Endothelial cell of umbilical vein (primary cell): ENCODE measurements at regions not wholly inside any gene's neighbourhood (a gene's known extent, or its start where the extent isn't known, plus 50 kb on each side); places are given as distances from the start of the nearest gene placed in this dataset.

Experiments
- BruUV-seq: library from RNA; stranded (reverse); fragments of 400-500 nt; replicated peaks from 2 replicates; lab custom pipeline; 2021; lab: Mats Ljungman, UMichigan
- CTCF ChIA-PET: fragments of 300-600, 350-600 bp; sonication (Branson Sonifier 250); formaldehyde crosslinking; loops from one replicate; lab custom pipeline; 2021; ENCODE audit warnings: antibody characterized with exemption, inconsistent platforms; lab: Charles Lee
- POLR2A ChIA-PET: fragments of 300-600, 350-600 bp; sonication (Branson Sonifier 250); formaldehyde crosslinking; loops from one replicate; lab custom pipeline; 2021; ENCODE audit warnings: antibody characterized with exemption, inconsistent platforms; lab: Charles Lee
- DNase-seq: peaks from one replicate; pipeline ENCODE4 v3.0.0-alpha.2; 2011; ENCODE audit warnings: low read depth, low spot score
- FAIRE-seq: peaks from 2 replicates; lab custom pipeline; 2011; peaks lifted over from hg19 to GRCh38; lab: Jason Lieb, UNC
- H2AFZ ChIP-seq: 2 replicates; pipeline ENCODE4 v1.6.0; 2012; ENCODE audit warnings: low read depth, low read length, control low read depth, inconsistent platforms
- H3K27ac ChIP-seq: 2 replicates; pipeline ENCODE4 v1.5.1; 2011; ENCODE audit warnings: low read depth, mild to moderate bottlenecking, control low read depth, low read length, moderate library complexity; ENCODE audit not compliant: insufficient read depth
- H3K27me3 ChIP-seq, 2 experiments: 2 replicates each; pipeline versions ENCODE4 v1.6.0 to v1.6.1; 2011; ENCODE audit warnings: low read length in 2 of 2, mixed read lengths in 1 of 2; ENCODE audit not compliant: control insufficient read depth in 2 of 2, insufficient read depth in 2 of 2
- H3K36me3 ChIP-seq, 2 experiments: 2 replicates in 1 of 2; 3 replicates in 1 of 2; pipeline ENCODE4 v1.5.1; 2011; ENCODE audit warnings: low read length in 2 of 2, mild to moderate bottlenecking in 1 of 2, moderate library complexity in 1 of 2; ENCODE audit not compliant: control insufficient read depth in 2 of 2, insufficient read depth in 2 of 2; ENCODE audit errors: extremely low read depth in 1 of 2
- H3K4me1 ChIP-seq: 3 replicates; pipeline ENCODE4 v1.5.1; 2011; ENCODE audit warnings: mild to moderate bottlenecking, low read length; ENCODE audit not compliant: control insufficient read depth, insufficient read depth; ENCODE audit errors: extremely low read depth
- H3K4me2 ChIP-seq: 2 replicates; pipeline ENCODE4 v1.6.1; 2011; ENCODE audit warnings: low read length, control low read depth, mixed read lengths; ENCODE audit not compliant: insufficient read depth
- H3K4me3 ChIP-seq, 3 experiments: fragments of 200-600 bp in 1 of 3; sonication (generic), shearing (Covaris generic) in 1 of 3; replicated peaks in 1 of 3; 2 replicates each; pipeline ENCODE4 v1.5.1; 2011 to 2016; ENCODE audit warnings: control low read depth in 3 of 3, low read length in 3 of 3, mild to moderate bottlenecking in 2 of 3, inconsistent platforms in 1 of 3, low read depth in 1 of 3, moderate library complexity in 1 of 3; ENCODE audit not compliant: insufficient read depth in 1 of 3
- H3K79me2 ChIP-seq: 2 replicates; pipeline ENCODE4 v1.6.0; 2012; ENCODE audit warnings: low read length, inconsistent platforms; ENCODE audit not compliant: control insufficient read depth, insufficient read depth
- H3K9ac ChIP-seq: replicated peaks from 2 replicates; pipeline ENCODE3; 2011; ENCODE audit warnings: low read length, control low read depth; ENCODE audit not compliant: insufficient read depth; ENCODE audit errors: extremely low read depth
- H3K9me1 ChIP-seq: replicated peaks from 3 replicates; pipeline ENCODE4 v1.6.0; 2011; ENCODE audit warnings: mild to moderate bottlenecking, low read length; ENCODE audit not compliant: control insufficient read depth, insufficient read depth; ENCODE audit errors: extremely low read depth
- H3K9me3 ChIP-seq: replicated peaks from 2 replicates; pipeline ENCODE4 v1.5.1; 2012; ENCODE audit warnings: low read length, inconsistent platforms; ENCODE audit not compliant: control insufficient read depth, insufficient read depth
- H4K20me1 ChIP-seq: replicated peaks from 2 replicates; pipeline ENCODE3; 2011; ENCODE audit warnings: mild to moderate bottlenecking, low read length; ENCODE audit not compliant: control insufficient read depth, insufficient read depth; ENCODE audit errors: extremely low read depth
- CTCF ChIP-seq, 2 donors: IDR thresholded peaks; 1 replicate in 1 of 2; 2 replicates in 1 of 2; pipeline ENCODE4 v1.5.1; 2011; ENCODE audit warnings: low read length in 2 of 2, mild to moderate bottlenecking in 2 of 2, moderate library complexity in 2 of 2, control low read depth in 1 of 2, inconsistent platforms in 1 of 2, low read depth in 1 of 2; ENCODE audit not compliant: insufficient read depth in 1 of 2; ENCODE audit errors: extremely low read depth in 1 of 2
- EZH2 ChIP-seq: IDR thresholded peaks from 2 replicates; pipeline ENCODE4 v1.6.1; 2012; ENCODE audit warnings: borderline replicate concordance, low read depth, mild to moderate bottlenecking, moderate library complexity, low read length, inconsistent platforms; ENCODE audit not compliant: severe bottlenecking
- FOS ChIP-seq: IDR thresholded peaks from 2 replicates; pipeline ENCODE4 v1.6.1; 2011; ENCODE audit warnings: mild to moderate bottlenecking, low read length, moderate library complexity, borderline replicate concordance; ENCODE audit not compliant: insufficient read depth
- GATA2 ChIP-seq: IDR thresholded peaks from 2 replicates; pipeline ENCODE4 v1.7.0; 2011; ENCODE audit warnings: low read depth, mild to moderate bottlenecking, moderate library complexity, mixed read lengths, low read length; ENCODE audit not compliant: insufficient read length, insufficient read depth
- JUN ChIP-seq: IDR thresholded peaks from 2 replicates; pipeline ENCODE4 v1.6.1; 2011; ENCODE audit warnings: borderline replicate concordance, low read depth; ENCODE audit not compliant: insufficient read length, insufficient read depth
- MYC ChIP-seq: IDR thresholded peaks from one replicate; pipeline ENCODE4 v1.6.1; 2011; ENCODE audit warnings: mild to moderate bottlenecking, low read depth, low read length
- POLR2A ChIP-seq: IDR thresholded peaks from 2 replicates; pipeline ENCODE4 v1.6.1; 2012; ENCODE audit warnings: low read depth, mild to moderate bottlenecking, control low read depth, low read length
- dilution Hi-C: fragments of 300-500 bp; cut with MboI; formaldehyde crosslinking; loops from one replicate; pipeline ENCODE4 v1.15.0; 2019; ENCODE audit warnings: low sequenced_read_pairs; ENCODE audit not compliant: extremely low pct_ligation_motif_present
- intact Hi-C: fragments of 100-400 bp; cut with micrococcal nuclease; formaldehyde crosslinking; loops from one replicate; pipeline ENCODE4 v1.10.0; 2022

- no peaks in the 10 kb centered on the region for H3K36me3 ChIP-seq
- intact Hi-C loops (loop anchor here (5.0 to 10.0 kb wide), 2 partner anchors 207 to 264 kb away; no protein-coding TSS in a partner anchor), dilution Hi-C loops (no loop called here)
- H3K27me3 ChIP-seq = no peaks in the 10 kb centered on the region
- H3K4me2 ChIP-seq = no peak overlapping the region
- no peaks in the 10 kb centered on the region for H3K9me3 ChIP-seq
- ChIA-PET POLR2A (no interaction called here), CTCF (interaction anchor here (0.9 kb wide), 1 partner anchor 205 kb away, joined by 3 read pairs; no protein-coding TSS in a partner anchor)
- no peak overlapping the region for H3K9ac ChIP-seq
- no peak overlapping the region for H3K4me3 ChIP-seq
- peaks cover 29% of the 10 kb centered on the region for H3K4me1 ChIP-seq
- TF ChIP-seq FOS = no peak
- no peak for TF ChIP-seq MYC
- TF ChIP-seq EZH2 = no peak
- TF ChIP-seq GATA2 = no peak
- no peak for TF ChIP-seq POLR2A
- TF ChIP-seq CTCF (IDR thresholded peaks at IDR 0.05; ENCODE audit: extremely low read depth in 1 of 2, insufficient read depth in 1 of 2, low read depth in 1 of 2, low read length in 2 of 2) = no peak
- TF ChIP-seq JUN = no peak
- no peak overlapping the region for H3K27ac ChIP-seq
- DNase-seq (no peak), FAIRE-seq (no peak)
- no peaks in the 10 kb centered on the region for H4K20me1 ChIP-seq
- H3K9me1 ChIP-seq = no peaks in the 10 kb centered on the region
- H3K79me2 ChIP-seq = no peaks in the 10 kb centered on the region
- H2AFZ ChIP-seq = no peak overlapping the region
- BruUV-seq = no TSS peak
Measured at GRCh38 chr20:11000416-11000815, 326.6 kb upstream of the JAG1 start.
